ENCODE measurements at regions not wholly inside any gene's neighbourhood (a gene's known extent, or its start where the extent isn't known, plus 50 kb on each side); places are given as distances from the start of the nearest gene placed in this dataset.

- Histone ChIP-seq H4K8ac (ENCODE audit: extremely low read depth, insufficient read depth, low read length) (no peak overlapping the region), H3K9me3 (ENCODE audit: insufficient read depth in 2 of 2, low read depth in 1 of 2, low read length in 1 of 2) (no peaks in the 10 kb centered on the region), H3K4me3 (ENCODE audit: extremely low read depth in 1 of 4, insufficient read depth in 2 of 4, low read depth in 3 of 4, low read length in 4 of 4) (peak overlapping the region in 1 of 4 experiments; percentile 17; a peak in 2 of 8 replicates), H3K79me2 (ENCODE audit: control insufficient read depth in 1 of 2, insufficient read depth in 2 of 2, low read length in 2 of 2) (peaks cover 6 to 77% of the 10 kb centered on the region in 2 experiments), H2BK12ac (ENCODE audit: low read depth, low read length) (peak overlapping the region; percentile 60), H3K79me1 (ENCODE audit: low read depth, low read length) (peaks cover 36% of the 10 kb centered on the region), H2AK5ac (ENCODE audit: low read depth, low read length) (peak overlapping the region; percentile 57; the same call in 1 of the 2 replicates), H4K20me1 (replicated peaks in 1 of 2; ENCODE audit: control insufficient read depth in 1 of 2, insufficient read depth in 2 of 2, low read length in 2 of 2) (peaks cover 9 to 13% of the 10 kb centered on the region in 2 experiments), H3K18ac (ENCODE audit: extremely low read depth, low read length) (peak overlapping the region; percentile 88), H4K5ac (ENCODE audit: insufficient read length, low read depth, low read length) (peak overlapping the region; percentile 64), H3K36me3 (ENCODE audit: control insufficient read depth in 2 of 4, insufficient read depth in 4 of 4, low read length in 3 of 4) (peaks cover 0 to 6% (median 2%) of the 10 kb centered on the region in 4 experiments; a peak in 4 of 8 replicates), H4K91ac (replicated peaks; ENCODE audit: insufficient read length, low read length) (peak overlapping the region; percentile 77), H3K27me3 (replicated peaks in 1 of 4; ENCODE audit: control insufficient read depth in 3 of 4, extremely low read depth in 1 of 4, insufficient read depth in 3 of 4, low read length in 3 of 4) (no peaks in the 10 kb centered on the region), H3K9ac (replicated peaks in 1 of 4; ENCODE audit: extremely low read depth in 1 of 4, low read depth in 3 of 4, low read length in 3 of 4) (peak overlapping the region in 2 of 4 experiments; percentile 26 to 48; a peak in 4 of 7 replicates), H2BK20ac (ENCODE audit: low read length) (no peak overlapping the region), H3K56ac (replicated peaks; ENCODE audit: insufficient read length, low read depth, low read length) (no peak overlapping the region), H3K4me1 (replicated peaks in 1 of 4; ENCODE audit: control insufficient read depth in 3 of 4, insufficient read depth in 4 of 4, low read length in 3 of 4) (peaks cover 29 to 66% (median 41%) of the 10 kb centered on the region in 4 experiments), H2BK5ac (ENCODE audit: low read depth, low read length) (peak overlapping the region; percentile 83), H2AFZ (ENCODE audit: low read length) (no peak overlapping the region), H3K4ac (replicated peaks; ENCODE audit: insufficient read length, low read depth, low read length) (peak overlapping the region; percentile 70), H3K14ac (ENCODE audit: insufficient read length) (no peak overlapping the region), H3K27ac (ENCODE audit: low read depth, low read length) (peak overlapping the region; percentile 76), H3K4me2 (ENCODE audit: insufficient read depth in 1 of 2, low read depth in 2 of 2, low read length in 2 of 2) (peak overlapping the region; percentile 49 to 63), H3K23me2 (ENCODE audit: low read depth, low read length) (peaks cover 11% of the 10 kb centered on the region; the same call in 1 of the 2 replicates), H2BK15ac (ENCODE audit: low read length) (peak overlapping the region; percentile 36; the same call in 1 of the 2 replicates), H3K23ac (ENCODE audit: insufficient read length) (no peak overlapping the region), H2BK120ac (replicated peaks; ENCODE audit: low read depth, low read length) (peak overlapping the region; percentile 48)
- no peak for DNase-seq (ENCODE audit: low read depth in 1 of 2, low spot score in 2 of 2)
- 42% methylated on average over 10 of the region's 10 CpGs; no CpG with 5 or more reads in 1 of the 2 experiments for WGBS, 2 experiments (ENCODE audit: extremely low coverage in 1 of 2, insufficient coverage in 1 of 2, insufficient read length in 1 of 2, insufficient replicate concordance in 2 of 2, low coverage in 1 of 2, low lambda C conversion rate in 2 of 2, missing lambda C conversion rate in 1 of 2)
- FAIRE-seq: peak; percentile 63
- POLR2A ChIA-PET (ENCODE audit: partially characterized antibody): interaction anchor here (0.9 to 6.1 kb wide), 6 partner anchors 15 to 44 kb away, joined by 3 to 33 read pairs (median 3); no protein-coding TSS in a partner anchor
- CTCF ChIA-PET (ENCODE audit: partially characterized antibody): interaction anchor here (0.7 to 3.2 kb wide), 15 partner anchors 10 to 98 kb away, joined by 3 to 29 read pairs (median 3); no protein-coding TSS in a partner anchor
- no peak for TF ChIP-seq JUN (IDR thresholded peaks at IDR 0.05; ENCODE audit: low read depth, low read length)
- no peak for TF ChIP-seq SIRT6 (IDR thresholded peaks at IDR 0.05; ENCODE audit: low read length)
- TF ChIP-seq POLR2A (IDR thresholded peaks at IDR 0.05; ENCODE audit: control extremely low read depth in 1 of 2, low read depth in 2 of 2, low read length in 2 of 2): peak in 1 of 2 experiments; percentile 60; a peak in 1 of 3 replicates
- TF ChIP-seq GTF2F1 (IDR thresholded peaks at IDR 0.05; ENCODE audit: borderline replicate concordance, low read depth, low read length): no peak
- TF ChIP-seq TAF7 (optimal IDR thresholded peaks at IDR 0.05; ENCODE audit: borderline replicate concordance, low read depth, low read length): peak; percentile 25
- TF ChIP-seq ZNF274 (IDR thresholded peaks at IDR 0.05; ENCODE audit: borderline replicate concordance, extremely low read depth, low read length): no peak
- no peak; the same call in 1 of the 2 replicates for TF ChIP-seq SP2 (IDR thresholded peaks at IDR 0.05; ENCODE audit: low read length)
- no peak for TF ChIP-seq FOSL1 (IDR thresholded peaks at IDR 0.05; ENCODE audit: insufficient read depth, low read depth, low read length)
- TF ChIP-seq BACH1 (IDR thresholded peaks at IDR 0.05; ENCODE audit: low read length): no peak
- TF ChIP-seq EP300 (IDR thresholded peaks at IDR 0.05; ENCODE audit: borderline replicate concordance in 1 of 2, low read depth in 2 of 2, low read length in 2 of 2): no peak
- no peak for TF ChIP-seq HDAC6 (IDR thresholded peaks at IDR 0.05; ENCODE audit: low read depth, low read length)
- TF ChIP-seq EZH2 (IDR thresholded peaks at IDR 0.05; ENCODE audit: low read depth, low read length, severe bottlenecking): no peak
These were observed 331.9 kb downstream of the SEC14L1 start for GRCh38 chr17:77472468-77473310.
